Dermis blood vessel endothelial cell (primary cell): ENCODE measurements at regions not wholly inside any gene's neighbourhood (a gene's known extent, or its start where the extent isn't known, plus 50 kb on each side); places are given as distances from the start of the nearest gene placed in this dataset.

Experiments used
- DNase-seq: peaks from one replicate; pipeline ENCODE4 v3.0.0; 2010

DNA sequence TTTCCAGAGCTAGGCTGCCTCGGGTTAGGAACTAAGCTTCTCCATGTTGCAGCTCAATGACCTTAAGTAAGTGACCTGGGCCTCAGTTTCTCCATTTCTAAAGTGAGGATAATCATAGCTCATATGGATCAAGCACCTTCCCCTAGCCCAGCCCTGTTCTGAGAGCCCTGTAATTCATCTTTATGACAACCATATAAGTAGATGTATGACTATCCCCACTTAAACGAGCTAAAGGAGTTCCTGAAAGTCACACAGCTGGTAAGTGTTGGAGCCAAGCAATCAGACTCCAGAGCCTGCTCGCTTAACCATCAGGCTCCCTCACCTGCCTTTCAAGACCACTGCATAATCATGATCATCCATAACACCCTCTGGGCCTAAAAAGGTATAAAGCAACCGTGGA lies 135.4 kb downstream of the SP3 start:
- DNase-seq = no peak

DNA sequence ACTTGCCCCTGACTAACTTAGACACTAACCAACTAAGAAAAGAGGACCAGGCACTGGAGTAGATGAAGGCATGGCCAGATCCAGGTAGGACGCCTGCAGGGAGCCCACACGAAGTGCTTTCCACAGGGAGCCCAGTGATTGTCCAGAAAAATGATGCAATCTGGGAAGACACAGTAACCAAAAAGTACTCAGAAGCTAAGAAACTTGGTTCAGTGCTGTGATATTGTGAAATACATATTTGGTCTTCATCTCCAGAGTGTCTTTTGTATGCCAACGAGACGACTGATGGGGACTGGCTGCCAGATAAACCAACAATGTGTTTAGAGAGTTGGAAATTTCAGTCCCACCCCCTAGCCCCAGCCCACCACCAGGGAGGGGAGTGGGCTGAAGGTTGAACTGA lies 135.0 kb downstream of the SP3 start:
- no peak for DNase-seq

DNA sequence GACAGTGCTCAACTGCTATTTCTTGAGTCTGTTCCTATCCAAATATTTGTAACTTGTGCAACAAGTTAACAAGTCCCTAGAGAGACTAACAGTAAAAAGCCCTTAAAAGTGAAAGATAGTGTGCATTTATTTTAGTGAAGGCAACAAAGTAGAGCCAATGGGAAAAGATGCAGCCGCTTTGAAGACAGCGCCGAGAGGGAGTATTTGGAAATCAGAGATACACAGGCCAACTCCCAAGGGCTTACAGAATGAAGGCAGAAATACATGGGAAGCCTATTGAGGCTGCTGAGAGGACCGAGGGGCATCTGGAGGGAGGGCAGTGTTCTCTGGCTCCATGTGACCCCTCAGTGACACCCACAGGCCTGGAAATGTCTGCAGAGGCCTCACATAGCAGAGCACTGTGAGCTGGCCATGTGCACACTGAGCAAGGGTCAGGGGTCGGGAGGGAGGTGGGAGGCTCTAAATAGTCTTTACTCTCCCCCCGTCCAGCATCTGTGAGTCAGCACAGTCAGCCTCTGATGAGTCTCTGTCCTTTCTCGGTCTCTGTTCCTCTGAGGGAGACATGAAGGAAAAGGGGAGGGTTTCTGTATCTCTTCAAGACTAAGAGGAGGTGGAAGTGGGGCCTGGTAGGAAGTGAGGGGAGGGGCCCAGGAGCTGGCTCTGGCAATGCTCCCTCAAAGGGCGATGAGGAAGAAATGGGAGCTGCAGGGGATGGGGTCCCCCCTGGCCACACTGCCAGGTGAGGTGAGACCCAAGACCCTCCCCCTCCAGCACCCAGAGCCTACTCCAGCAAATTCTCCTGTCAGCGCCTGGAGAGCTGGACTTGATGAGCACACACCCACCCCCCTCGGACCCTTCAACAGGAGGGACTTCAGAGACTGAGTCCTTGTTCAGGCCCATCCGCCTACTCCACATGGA lies 133.6 kb downstream of the SP3 start:
- DNase-seq = no peak

DNA sequence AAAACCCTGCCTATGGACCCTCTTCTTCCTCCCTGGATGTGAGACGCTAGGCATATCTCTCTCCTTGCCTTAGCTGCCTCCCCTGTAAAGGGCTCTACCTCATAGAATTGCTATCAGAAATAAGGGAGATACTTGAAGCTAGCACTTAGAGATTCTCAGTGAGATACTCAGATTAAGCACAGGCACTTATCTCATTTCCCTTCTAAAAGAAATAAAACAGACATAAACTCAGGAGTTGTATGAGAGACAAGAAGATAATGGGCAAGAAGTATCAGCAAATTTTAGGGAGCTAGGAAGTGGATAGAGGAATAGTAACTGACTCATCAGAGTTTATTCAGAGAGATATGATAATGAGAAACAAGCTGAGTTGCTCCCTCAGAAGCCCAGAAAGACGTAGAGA lies 131.0 kb downstream of the SP3 start:
- DNase-seq = no peak

DNA sequence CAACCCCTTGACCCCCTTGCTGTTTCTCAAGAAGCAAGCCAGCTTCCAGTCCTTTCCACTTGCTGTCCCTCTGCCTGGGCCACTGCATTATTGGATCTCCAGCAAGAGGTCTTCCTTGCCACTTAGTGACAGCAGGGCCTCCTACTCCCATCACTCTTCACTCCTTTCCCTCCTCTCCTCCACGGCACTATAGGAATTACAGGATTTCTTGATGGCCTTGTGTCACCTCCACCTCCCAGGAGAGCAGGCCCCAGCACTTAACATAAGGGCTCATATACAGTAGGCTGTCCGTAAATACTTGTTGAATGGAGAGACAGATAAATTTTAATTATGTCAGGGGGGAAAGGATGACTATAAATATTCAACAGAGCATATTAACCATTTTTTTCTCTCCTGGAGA lies 129.4 kb downstream of the SP3 start:
- no peak for DNase-seq

DNA sequence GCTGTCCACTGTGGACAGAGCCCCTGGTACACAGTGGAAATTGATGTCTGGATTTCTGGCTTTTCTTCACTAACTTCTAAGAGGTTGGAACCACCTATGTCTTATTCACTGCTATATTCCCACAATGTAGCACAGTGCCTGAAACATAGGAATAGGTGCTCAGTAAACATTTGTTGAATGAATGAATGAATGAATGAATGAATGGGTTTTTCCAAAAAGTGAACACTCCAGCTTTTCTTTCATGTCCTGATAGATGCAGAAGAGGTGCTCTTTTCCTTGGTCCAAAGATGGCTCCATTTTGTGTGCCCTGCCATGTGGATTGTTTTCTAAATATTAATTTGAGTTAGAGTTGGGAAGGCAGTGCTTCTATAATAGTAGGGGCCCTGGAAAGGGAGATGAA lies 124.1 kb downstream of the SP3 start:
- DNase-seq = no peak

DNA sequence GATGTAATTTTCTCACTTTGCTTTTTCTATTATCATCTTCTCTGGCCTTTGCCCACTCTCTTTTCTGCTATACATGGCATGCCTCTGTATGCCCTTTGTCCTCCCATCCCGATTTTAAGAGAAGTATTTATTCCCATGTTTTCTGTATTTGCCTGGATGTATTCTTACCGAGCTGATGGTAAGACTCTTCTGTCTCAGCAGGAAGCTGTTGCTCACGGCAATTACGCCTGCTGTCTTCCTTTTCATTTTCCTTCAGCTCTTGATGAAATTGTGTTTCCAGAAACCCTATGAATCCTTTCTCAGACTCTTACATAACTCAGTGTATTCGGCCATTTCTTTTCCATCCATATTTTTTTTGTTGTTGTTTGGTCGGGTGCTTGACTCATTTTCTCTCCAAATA lies 121.6 kb downstream of the SP3 start:
- no peak for DNase-seq

DNA sequence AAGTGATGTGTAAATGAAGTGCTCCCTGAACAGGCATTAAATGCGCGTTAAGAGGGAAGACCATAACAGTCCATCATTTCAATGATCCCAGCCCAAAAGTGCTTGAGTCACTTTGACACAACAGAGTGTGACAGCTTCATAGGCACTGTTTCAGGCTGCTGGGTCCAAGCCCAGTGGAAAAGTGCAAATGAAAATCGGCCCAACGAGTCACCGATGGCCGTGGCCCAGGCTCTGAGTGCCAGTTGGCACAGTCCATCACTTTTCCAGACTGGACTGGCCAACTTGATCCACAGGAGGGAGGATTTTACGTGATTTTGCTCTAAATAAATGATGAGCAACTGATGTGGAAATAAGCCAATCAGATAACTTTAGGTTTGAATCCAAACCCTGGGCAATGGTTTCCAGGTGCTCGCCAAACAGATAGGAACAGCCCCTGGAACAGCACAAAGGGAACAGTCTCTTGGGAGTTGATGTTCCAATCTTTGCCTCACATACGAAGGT lies 114.0 kb downstream of the SP3 start:
- DNase-seq = no peak

DNA sequence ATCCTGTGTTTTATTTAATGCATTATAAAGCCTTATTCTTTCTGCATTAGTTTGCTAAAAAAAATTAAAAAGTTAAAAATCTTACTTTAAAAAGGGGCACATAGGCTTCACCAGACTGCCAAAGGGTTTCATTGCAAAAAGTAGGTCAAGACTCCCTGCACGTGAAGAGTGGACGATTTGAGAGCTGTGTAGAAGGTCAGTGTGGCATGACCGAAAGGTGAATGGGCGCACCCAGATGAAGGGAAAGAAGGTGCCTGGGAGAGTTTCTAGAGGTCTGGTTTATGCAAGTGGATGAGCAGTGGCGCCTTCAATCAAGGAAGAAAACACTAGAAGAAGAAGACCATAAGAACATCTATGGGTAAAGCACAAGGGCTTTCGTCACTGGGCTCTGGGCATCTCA lies 111.0 kb downstream of the SP3 start:
- DNase-seq = no peak

DNA sequence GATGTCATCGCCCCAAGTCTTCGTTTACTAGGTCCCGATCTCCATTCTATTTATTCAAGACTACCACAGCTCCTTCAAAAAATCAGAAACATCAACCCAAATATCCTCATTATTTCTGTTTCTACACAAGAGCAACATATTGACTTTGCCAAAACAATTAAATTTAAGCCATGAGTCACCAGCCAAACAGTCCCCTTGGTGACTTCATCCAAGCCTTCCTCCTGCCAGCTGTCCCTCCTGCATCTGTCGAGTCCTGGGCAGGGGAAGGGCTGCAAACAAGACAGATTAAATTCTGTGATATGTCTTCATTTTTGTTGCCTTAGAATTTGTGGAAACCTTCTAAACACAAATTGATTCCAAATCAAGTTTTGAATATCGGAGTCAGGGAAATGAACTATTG lies 110.3 kb downstream of the SP3 start:
- no peak for DNase-seq

DNA sequence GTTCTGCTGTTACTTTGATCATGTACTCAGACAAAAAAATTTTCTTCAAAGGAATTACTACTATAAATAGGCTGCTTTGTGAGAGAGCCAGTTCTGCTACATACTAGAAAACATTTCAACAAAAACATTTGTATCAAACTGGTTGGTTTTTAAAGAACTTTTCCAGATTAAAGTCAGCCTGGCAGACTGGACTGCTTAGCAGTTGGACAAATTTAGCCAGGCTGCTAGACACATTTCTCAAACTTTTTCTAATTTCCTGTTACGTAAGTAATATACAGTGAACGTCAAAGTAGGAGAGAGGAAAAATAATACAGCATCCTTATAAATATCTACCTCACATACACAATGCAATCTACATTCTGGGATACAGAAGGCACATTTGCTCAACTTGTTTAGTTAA lies 109.5 kb downstream of the SP3 start:
- DNase-seq = no peak
